GM12878 (cell line): ENCODE measurements at regions not wholly inside any gene's neighbourhood (a gene's known extent, or its start where the extent isn't known, plus 50 kb on each side); places are given as distances from the start of the nearest gene placed in this dataset.

Source experiments
- ATAC-seq: fragments of 200-7000 bp; cut with Tn5 transposase; 3 replicates; pipeline ENCODE4 v1.9.1; 2020; ENCODE audit warnings: mild to moderate bottlenecking, moderate library complexity
- BruUV-seq: library from RNA; stranded (reverse); fragments of 400-500 nt; replicated peaks from 2 replicates; lab custom pipeline; 2021; lab: Mats Ljungman, UMichigan
- CTCF ChIA-PET: fragments of 300-600 bp; sonication (Branson Sonifier 250); formaldehyde crosslinking; extraction: SDS; loops from one replicate; lab custom pipeline; 2021; ENCODE audit warnings: inconsistent platforms; lab: Yijun Ruan, JAX
- POLR2A ChIA-PET: fragments of 350-600 bp; formaldehyde crosslinking; extraction: SDS; loops from one replicate; lab custom pipeline; 2021; ENCODE audit warnings: inconsistent platforms; lab: Charles Lee
- RAD21 ChIA-PET: fragments of 300-600 bp; sonication (Branson Sonifier 250); formaldehyde crosslinking; loops from one replicate; lab custom pipeline; 2023; ENCODE audit warnings: antibody characterized with exemption; ENCODE audit not compliant: unreplicated experiment; lab: Charles Lee
- SMC1A ChIA-PET: fragments of 300-600 bp; sonication (Branson Sonifier 250); formaldehyde crosslinking; loops from one replicate; lab custom pipeline; 2023; ENCODE audit not compliant: unreplicated experiment, uncharacterized antibody; lab: Charles Lee
- DNase-seq: peaks from one replicate; pipeline ENCODE4 v3.0.0-alpha.2; 2011; ENCODE audit warnings: low read depth, low spot score
- FAIRE-seq: peaks from 3 replicates; lab custom pipeline; 2011; peaks lifted over from hg19 to GRCh38; lab: Jason Lieb, UNC
- H2AFZ ChIP-seq: 2 replicates; pipeline ENCODE4 v1.6.0; 2011; ENCODE audit warnings: low read depth, low read length, control low read depth; ENCODE audit not compliant: control insufficient read depth
- H3K27ac ChIP-seq: 2 replicates; pipeline ENCODE4 v1.5.1; 2011; ENCODE audit warnings: control low read depth; ENCODE audit not compliant: control insufficient read depth, insufficient read depth
- H3K27me3 ChIP-seq, 2 experiments: replicated peaks in 1 of 2; 2 replicates each; pipeline versions ENCODE4 v1.6.0 to v1.6.1; 2011; ENCODE audit warnings: low read length in 1 of 2; ENCODE audit not compliant: control insufficient read depth in 2 of 2, insufficient read depth in 2 of 2
- H3K36me3 ChIP-seq, 2 experiments: 2 replicates each; pipeline ENCODE4 v1.5.1; 2011; ENCODE audit warnings: low read length in 1 of 2; ENCODE audit not compliant: control insufficient read depth in 2 of 2, insufficient read depth in 2 of 2
- H3K4me1 ChIP-seq: 2 replicates; pipeline ENCODE4 v1.6.1; 2011; ENCODE audit warnings: mild to moderate bottlenecking, low read length, moderate library complexity, mixed read lengths; ENCODE audit not compliant: control insufficient read depth, insufficient read depth
- H3K4me2 ChIP-seq: 2 replicates; pipeline ENCODE4 v1.6.0; 2011; ENCODE audit warnings: control low read depth; ENCODE audit not compliant: control insufficient read depth, insufficient read depth
- H3K4me3 ChIP-seq: fragments of 200-600 bp; sonication (generic); 2 replicates; pipeline ENCODE4 v1.5.1; 2016
- H3K79me2 ChIP-seq: 2 replicates; pipeline ENCODE4 v1.6.0; 2011; ENCODE audit warnings: low read length; ENCODE audit not compliant: control insufficient read depth, insufficient read depth
- H3K9ac ChIP-seq: 2 replicates; pipeline ENCODE4 v1.8.0; 2011; ENCODE audit warnings: low read length, control low read depth, mixed read lengths; ENCODE audit not compliant: control insufficient read depth, insufficient read depth
- H3K9me3 ChIP-seq: replicated peaks from 3 replicates; pipeline ENCODE4 v1.5.1; 2011; ENCODE audit warnings: mild to moderate bottlenecking, low read length; ENCODE audit not compliant: control insufficient read depth, insufficient read depth
- H4K20me1 ChIP-seq: 2 replicates; pipeline ENCODE4 v1.6.0; 2011; ENCODE audit not compliant: control insufficient read depth, insufficient read depth
- BCL11A ChIP-seq: IDR thresholded peaks from 2 replicates; pipeline ENCODE4 v1.6.1; 2011; ENCODE audit warnings: low read depth, low read length
- BCL3 ChIP-seq: IDR thresholded peaks from 2 replicates; pipeline ENCODE4 v1.6.1; 2011; ENCODE audit warnings: borderline replicate concordance, low read depth, mild to moderate bottlenecking, moderate library complexity, low read length; ENCODE audit not compliant: insufficient read depth, poor library complexity, severe bottlenecking
- DPF2 ChIP-seq: fragments of 450-650 bp; IDR thresholded peaks from 2 replicates; pipeline ENCODE4 v1.6.1; 2017; ENCODE audit warnings: mild to moderate bottlenecking
- EGR1 ChIP-seq, 2 experiments: IDR thresholded peaks; 1 replicate in 1 of 2; 2 replicates in 1 of 2; pipeline ENCODE4 v1.6.1; 2011 to 2012; ENCODE audit warnings: low read depth in 2 of 2, low read length in 2 of 2, borderline replicate concordance in 1 of 2, mild to moderate bottlenecking in 1 of 2, moderate library complexity in 1 of 2
- EP300 ChIP-seq, 2 experiments: fragments of 150-350 bp in 1 of 2; IDR thresholded peaks; 2 replicates each; pipeline ENCODE4 v1.6.1; 2011 to 2012; ENCODE audit warnings: low read depth in 2 of 2, low read length in 2 of 2, borderline replicate concordance in 1 of 2, improper control_type of control experiment in 1 of 2, inconsistent platforms in 1 of 2; ENCODE audit not compliant: control insufficient read depth in 1 of 2
- FOXK2 ChIP-seq: fragments of 450-650 bp; IDR thresholded peaks from 2 replicates; pipeline ENCODE4 v1.6.1; 2017; ENCODE audit warnings: mild to moderate bottlenecking, moderate library complexity
- KLF5 ChIP-seq: fragments of 450-650 bp; IDR thresholded peaks from 2 replicates; pipeline ENCODE4 v1.6.1; 2014; ENCODE audit warnings: mild to moderate bottlenecking; ENCODE audit not compliant: partially characterized antibody
- NFIC ChIP-seq: IDR thresholded peaks from 2 replicates; pipeline ENCODE4 v1.6.1; 2012; ENCODE audit warnings: low read depth, mild to moderate bottlenecking, inconsistent platforms, low read length, moderate library complexity
- NFYB ChIP-seq: IDR thresholded peaks from 2 replicates; pipeline ENCODE4 v1.6.1; 2011; ENCODE audit warnings: low read depth, mild to moderate bottlenecking, low read length, improper control_type of control experiment, moderate library complexity; ENCODE audit not compliant: insufficient read depth
- NR2C2 ChIP-seq: IDR thresholded peaks from 2 replicates; pipeline ENCODE4 v1.6.1; 2011; ENCODE audit warnings: borderline replicate concordance, low read depth; ENCODE audit not compliant: control insufficient read depth, insufficient read length
- POU2F2 ChIP-seq: IDR thresholded peaks from 3 replicates; pipeline ENCODE4 v1.6.1; 2011; ENCODE audit warnings: low read depth, mild to moderate bottlenecking, low read length, borderline replicate concordance
- SREBF1 ChIP-seq: IDR thresholded peaks from 2 replicates; pipeline ENCODE4 v1.6.1; 2012; ENCODE audit warnings: mild to moderate bottlenecking, low read length
- STAT1 ChIP-seq: fragments of 450-650 bp; conservative IDR thresholded peaks from 2 replicates; pipeline ENCODE4 v1.6.1; 2014; ENCODE audit warnings: antibody characterized with exemption, mild to moderate bottlenecking
- TCF3 ChIP-seq: IDR thresholded peaks from 2 replicates; pipeline ENCODE4 v1.6.1; 2012; ENCODE audit warnings: low read depth, mild to moderate bottlenecking, low read length, borderline replicate concordance; ENCODE audit not compliant: insufficient read depth
- YBX1 ChIP-seq: fragments of 450-650 bp; IDR thresholded peaks from 2 replicates; pipeline ENCODE4 v1.6.1; 2016; ENCODE audit warnings: antibody characterized with exemption
- ZBTB4 ChIP-seq: fragments of 450-650 bp; formaldehyde crosslinking; IDR thresholded peaks from 2 replicates; pipeline ENCODE4 v1.4.0; 2022; ENCODE audit warnings: mild to moderate bottlenecking, moderate library complexity
- ZNF687 ChIP-seq: fragments of 450-650 bp; IDR thresholded peaks from 2 replicates; pipeline ENCODE4 v1.6.1; 2017; ENCODE audit warnings: mild to moderate bottlenecking, moderate library complexity
- WGBS: methylation state at CpG from one replicate; pipeline ENCODE4 v1.1.6; 2016; ENCODE audit warnings: low lambda C conversion rate; ENCODE audit not compliant: insufficient replicate concordance, insufficient coverage; ENCODE audit errors: missing lambda C conversion rate; 5-methylcytosine and 5-hydroxymethylcytosine counted together
- in situ Hi-C: fragments of 300-500 bp; cut with MboI; formaldehyde crosslinking; loops from 9 replicates; pipeline ENCODE4 v1.14.3; 2018; ENCODE audit warnings: mixed read lengths
- intact Hi-C: fragments of 100-400 bp; cut with micrococcal nuclease; formaldehyde crosslinking; loops from one replicate; pipeline ENCODE4 v1.14.2; 2022; ENCODE audit not compliant: unreplicated experiment

- no peak for ATAC-seq
- no peak for TF ChIP-seq STAT1
- no peak for TF ChIP-seq NFIC
- TF ChIP-seq NR2C2 = no peak
- no peak for TF ChIP-seq KLF5
- no peak for TF ChIP-seq BCL3
- TF ChIP-seq POU2F2 = no peak
- TF ChIP-seq ZNF687 = no peak
- TF ChIP-seq BCL11A = no peak
- TF ChIP-seq YBX1 = no peak
- TF ChIP-seq EP300 (IDR thresholded peaks at IDR 0.05; ENCODE audit: borderline replicate concordance in 1 of 2, control insufficient read depth in 1 of 2, low read depth in 2 of 2, low read length in 2 of 2) = no peak
- TF ChIP-seq SREBF1 = no peak
- TF ChIP-seq DPF2 = no peak
- TF ChIP-seq TCF3 = no peak
- TF ChIP-seq ZBTB4 = no peak
- TF ChIP-seq EGR1 (IDR thresholded peaks at IDR 0.05; ENCODE audit: borderline replicate concordance in 1 of 2, low read depth in 2 of 2, low read length in 2 of 2) = no peak
- no peak for TF ChIP-seq FOXK2
- no peak for TF ChIP-seq NFYB
Measured at GRCh38 chr16:79653373-79653891, 52.9 kb upstream of the MAF start.

More at GRCh38 chr16:79653373-79653891, 52.9 kb upstream of the MAF start:
- no peak for FAIRE-seq
- Histone ChIP-seq H4K20me1 (no peaks in the 10 kb centered on the region), H3K4me3 (no peak overlapping the region), H3K27ac (no peak overlapping the region), H3K9me3 (no peaks in the 10 kb centered on the region), H3K4me2 (no peak overlapping the region), H3K27me3 (no peaks in the 10 kb centered on the region), H3K36me3 (no peaks in the 10 kb centered on the region), H3K79me2 (no peaks in the 10 kb centered on the region), H3K9ac (no peak overlapping the region), H3K4me1 (no peaks in the 10 kb centered on the region), H2AFZ (no peak overlapping the region)
- DNase-seq = no peak
- no TSS peak for BruUV-seq
- 31% methylated on average over 6 of the region's 6 CpGs for WGBS
- ChIA-PET RAD21 (no interaction called here), SMC1A (no interaction called here), CTCF (interaction anchor here (0.5 to 0.7 kb wide), 2 partner anchors 9 to 93 kb away, joined by 3 read pairs; no protein-coding TSS in a partner anchor), POLR2A (no interaction called here)
- intact Hi-C loops = no loop called here
- in situ Hi-C loops = no loop called here
